Mesodermal cell (in vitro differentiated cells): ENCODE measurements at regions not wholly inside any gene's neighbourhood (a gene's known extent, or its start where the extent isn't known, plus 50 kb on each side); places are given as distances from the start of the nearest gene placed in this dataset.

Experiments used
- H3K27ac ChIP-seq: 2 replicates; pipeline ENCODE4 v1.7.0; 2013; ENCODE audit warnings: mild to moderate bottlenecking, low read depth, low read length, moderate library complexity; ENCODE audit not compliant: severe bottlenecking
- H3K36me3 ChIP-seq: 2 replicates; pipeline ENCODE4 v1.7.1; 2013; ENCODE audit warnings: mild to moderate bottlenecking, low read length, moderate library complexity; ENCODE audit not compliant: control insufficient read depth, insufficient read depth
- H3K4me1 ChIP-seq: one replicate; pipeline ENCODE4 v1.7.1; 2013; ENCODE audit warnings: mild to moderate bottlenecking, low read length; ENCODE audit not compliant: insufficient read depth, control insufficient read depth, poor library complexity, severe bottlenecking
- H3K4me3 ChIP-seq: 2 replicates; pipeline ENCODE4 v1.7.0; 2013; ENCODE audit warnings: low read length, control low read depth, mild to moderate bottlenecking; ENCODE audit not compliant: insufficient read depth, poor library complexity, severe bottlenecking; ENCODE audit errors: extremely low read depth
- H3K9me3 ChIP-seq: 2 replicates; pipeline ENCODE4 v1.7.1; 2013; ENCODE audit warnings: mild to moderate bottlenecking, low read length, moderate library complexity; ENCODE audit not compliant: control insufficient read depth
- WGBS, 2 experiments: methylation state at CpG; one replicate each; pipeline ENCODE4 v1.1.5; 2013; ENCODE audit warnings: missing lambda C conversion rate in 2 of 2; ENCODE audit not compliant: insufficient coverage in 2 of 2; 5-methylcytosine and 5-hydroxymethylcytosine counted together

DNA sequence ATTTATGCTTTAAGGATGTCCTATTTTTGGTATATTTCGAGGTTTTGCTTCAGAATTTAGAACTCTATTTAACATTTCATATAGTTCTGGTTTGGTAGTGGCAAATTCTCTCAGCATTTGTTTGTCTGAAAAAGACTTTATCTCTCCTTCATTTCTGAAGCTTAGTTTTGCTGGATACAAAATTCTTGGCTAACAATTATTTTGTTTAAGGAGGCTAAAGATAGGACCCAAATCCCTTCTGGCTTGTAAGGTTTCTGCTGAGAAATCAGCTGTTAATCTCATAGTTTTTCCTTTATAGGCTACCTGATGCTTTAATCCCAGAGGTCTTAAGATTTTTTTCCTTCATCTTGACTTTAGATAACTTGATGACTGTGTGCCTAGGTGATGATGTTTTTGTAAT lies 162.7 kb upstream of the B3GAT2 start:
- Histone ChIP-seq H3K36me3 (no peaks in the 10 kb centered on the region), H3K4me3 (no peak overlapping the region)
- no CpG with 5 or more reads among the region's 1 CpG for WGBS, 2 experiments

DNA sequence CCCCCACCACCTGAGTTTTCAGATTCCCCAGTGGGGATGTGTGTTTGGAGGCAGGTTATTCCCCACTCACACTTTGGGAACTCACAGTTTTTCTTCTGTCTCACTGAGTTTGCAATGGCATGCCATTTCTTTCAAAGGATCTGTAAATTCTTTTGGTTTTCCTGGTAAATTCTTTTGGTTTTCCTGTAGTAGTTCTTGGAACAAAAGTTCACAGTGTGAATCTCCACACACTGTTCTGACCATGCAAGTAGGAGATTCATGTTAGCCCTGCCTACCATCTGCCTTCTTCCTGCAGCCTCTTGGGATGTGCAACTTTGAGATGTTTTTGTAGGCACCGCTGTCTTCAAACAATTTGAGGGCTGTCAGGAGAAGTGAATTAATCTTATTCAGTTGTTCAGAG lies 165.6 kb upstream of the OGFRL1 start:
- Histone ChIP-seq H3K4me1 (no peaks in the 10 kb centered on the region), H3K9me3 (peaks cover 4% of the 10 kb centered on the region), H3K36me3 (no peaks in the 10 kb centered on the region), H3K27ac (no peak overlapping the region), H3K4me3 (no peak overlapping the region)
- WGBS, 2 experiments = 86 to 100% methylated on average over 1 of the region's 1 CpG

More for the DNA sequence above, 162.7 kb upstream of the B3GAT2 start:
- Histone ChIP-seq H3K4me1 (no peaks in the 10 kb centered on the region), H3K9me3 (peaks cover 4% of the 10 kb centered on the region), H3K27ac (no peak overlapping the region)

DNA sequence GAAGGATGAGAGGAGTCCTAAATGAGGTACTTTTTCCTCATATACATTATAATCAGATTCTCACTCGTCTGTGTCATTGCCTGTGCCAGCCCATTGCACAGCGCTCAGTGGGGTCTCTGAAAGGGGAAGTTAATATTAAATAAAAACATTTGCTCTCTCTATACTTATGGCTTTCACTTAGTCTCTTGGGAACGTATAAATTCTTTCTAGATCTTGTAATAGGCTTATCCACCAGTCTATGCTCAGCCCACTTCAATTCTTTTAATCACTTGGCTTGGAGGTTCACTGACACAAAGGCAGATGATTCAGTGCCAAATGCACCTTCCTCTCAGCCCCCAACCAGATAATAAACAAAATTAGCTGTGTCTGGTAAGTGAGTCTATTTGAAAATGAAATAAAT lies 164.3 kb upstream of the OGFRL1 start:
- no peaks in the 10 kb centered on the region for H3K36me3 ChIP-seq
- no peak overlapping the region for H3K4me3 ChIP-seq
- peaks cover 4% of the 10 kb centered on the region for H3K9me3 ChIP-seq
- WGBS, 2 experiments = 83 to 100% methylated on average over 1 of the region's 3 CpGs
- H3K27ac ChIP-seq = no peak overlapping the region
- no peaks in the 10 kb centered on the region for H3K4me1 ChIP-seq

DNA sequence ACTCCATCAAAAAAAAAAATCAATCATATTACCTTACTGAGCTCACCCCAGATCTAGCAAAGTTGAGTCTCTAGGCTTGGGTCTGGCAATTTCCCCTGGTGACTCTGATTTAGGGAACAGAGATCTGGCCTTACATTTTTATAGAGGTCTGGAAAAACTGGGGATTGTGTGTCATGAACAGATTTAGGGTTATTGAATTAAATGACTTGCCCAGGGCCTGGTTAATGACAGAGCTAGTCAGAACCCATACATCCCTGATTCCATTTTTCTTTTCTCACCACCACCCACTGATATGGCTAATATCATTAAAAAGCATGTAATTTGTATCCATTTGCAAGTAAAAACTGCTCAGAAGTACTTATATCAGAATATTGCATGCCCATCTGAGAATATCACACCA lies 163.4 kb upstream of the OGFRL1 start:
- no peaks in the 10 kb centered on the region for H3K36me3 ChIP-seq
- no peak overlapping the region for H3K4me3 ChIP-seq
- no peaks in the 10 kb centered on the region for H3K4me1 ChIP-seq
- H3K9me3 ChIP-seq = no peaks in the 10 kb centered on the region
- no peak overlapping the region for H3K27ac ChIP-seq

DNA sequence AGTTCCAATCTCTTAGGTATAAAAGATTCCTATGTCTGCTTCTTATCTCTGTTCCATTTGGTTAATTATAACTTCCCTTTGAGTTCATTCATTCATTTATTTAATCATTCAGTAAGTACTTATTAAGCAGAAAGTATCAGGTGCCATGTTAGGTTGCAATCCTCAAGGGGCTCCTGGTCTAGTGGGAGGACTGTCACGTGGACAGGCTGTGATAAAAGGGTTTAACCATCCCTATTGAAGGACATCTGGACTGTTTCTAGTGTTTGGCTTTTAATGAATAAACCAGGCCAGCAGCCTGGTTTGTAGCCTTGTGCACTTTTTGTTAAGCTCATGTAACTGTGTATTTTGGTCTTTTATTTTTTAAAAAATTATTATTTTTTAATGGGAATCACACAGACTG lies 162.1 kb upstream of the OGFRL1 start:
- Histone ChIP-seq H3K36me3 (no peaks in the 10 kb centered on the region), H3K4me3 (no peak overlapping the region), H3K4me1 (no peaks in the 10 kb centered on the region), H3K9me3 (no peaks in the 10 kb centered on the region), H3K27ac (no peak overlapping the region)
- 60 to 91% methylated on average over 1 of the region's 1 CpG for WGBS, 2 experiments

DNA sequence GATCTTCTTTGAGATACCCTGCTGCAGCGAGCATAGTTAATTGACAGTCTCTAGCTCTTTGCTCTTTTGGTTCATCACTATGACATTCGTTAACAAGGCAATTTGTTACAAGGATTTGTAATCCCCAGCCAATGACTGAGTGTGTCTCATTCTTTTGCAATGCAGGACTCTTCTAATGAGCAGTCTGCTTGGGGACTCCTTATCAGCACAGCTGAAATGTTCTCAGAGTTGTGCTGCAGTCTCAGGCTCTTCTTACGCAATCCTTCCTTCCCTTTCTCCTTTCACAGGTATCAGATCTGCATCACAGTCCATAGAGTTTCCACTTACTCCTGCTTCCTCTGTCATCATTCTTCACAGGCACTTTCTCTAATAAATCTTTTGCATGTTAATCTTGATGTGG lies 161.2 kb upstream of the OGFRL1 start:
- no peaks in the 10 kb centered on the region for H3K9me3 ChIP-seq
- no peaks in the 10 kb centered on the region for H3K36me3 ChIP-seq
- H3K27ac ChIP-seq = no peak overlapping the region
- no peaks in the 10 kb centered on the region for H3K4me1 ChIP-seq
- H3K4me3 ChIP-seq = no peak overlapping the region
- whole genome bisulfite sequencing, 2 experiments = 86 to 91% methylated on average over 3 of the region's 3 CpGs

DNA sequence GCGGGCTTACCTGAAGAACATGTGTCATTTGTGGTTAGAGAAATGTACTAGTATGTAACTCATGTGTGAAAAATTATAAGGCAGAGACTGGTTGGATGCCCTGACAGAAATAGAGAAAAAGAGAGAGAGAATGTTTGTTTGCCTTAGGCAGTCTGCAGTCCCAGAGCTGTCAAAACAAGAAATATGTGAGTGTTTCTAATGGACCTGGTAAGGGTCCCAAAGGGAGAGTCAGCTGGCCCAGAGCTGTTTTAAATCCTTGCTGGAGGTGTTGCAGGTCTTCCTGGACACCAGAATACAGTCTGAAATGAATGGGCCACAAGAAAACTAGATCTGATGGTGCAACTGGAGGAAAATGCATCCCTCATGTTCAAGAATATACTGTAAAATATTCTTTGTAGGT lies 158.3 kb upstream of the OGFRL1 start:
- 88 to 94% methylated on average over 1 of the region's 1 CpG for WGBS, 2 experiments

DNA sequence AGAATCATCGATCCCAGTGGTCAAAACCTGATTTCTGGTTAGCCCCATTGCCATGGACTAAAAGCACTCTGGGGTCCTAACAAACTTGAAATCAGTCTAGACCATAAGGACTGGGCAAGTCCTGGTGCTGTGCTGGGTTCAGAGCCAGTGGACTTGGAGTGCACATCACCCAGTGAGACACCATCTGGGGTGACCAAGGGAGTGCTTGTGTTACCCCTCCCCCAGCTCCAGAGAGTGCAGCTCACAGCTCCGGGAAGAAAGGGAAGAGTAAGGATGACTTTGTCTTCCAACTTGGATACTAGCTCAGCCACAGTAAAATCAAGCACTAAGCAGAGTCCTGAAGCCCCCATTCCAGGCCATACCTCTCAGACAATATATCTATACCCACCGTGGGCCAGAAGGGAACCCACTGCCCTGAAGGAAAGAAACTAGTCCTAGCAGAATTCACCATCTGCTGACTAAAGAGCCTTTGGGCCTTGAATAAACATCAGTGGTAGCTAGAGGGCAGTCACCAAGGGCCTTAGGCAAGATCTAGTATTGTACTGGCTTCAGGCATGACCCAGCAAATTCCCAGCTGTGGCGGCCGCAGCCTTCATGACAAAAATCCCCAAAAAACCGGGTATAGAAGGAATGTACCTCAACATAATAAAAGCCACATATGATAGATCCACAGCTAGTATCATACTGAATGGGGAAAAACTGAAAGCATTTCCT lies 153.5 kb upstream of the OGFRL1 start:
- Histone ChIP-seq H3K4me1 (peaks cover 9% of the 10 kb centered on the region), H3K4me3 (no peak overlapping the region), H3K27ac (no peak overlapping the region), H3K9me3 (no peaks in the 10 kb centered on the region), H3K36me3 (no peaks in the 10 kb centered on the region)
- WGBS, 2 experiments = 100% methylated on average over 1 to 2 of the region's 6 CpGs

More for the DNA sequence above, 158.3 kb upstream of the OGFRL1 start:
- H3K4me3 ChIP-seq = no peak overlapping the region
- no peaks in the 10 kb centered on the region for H3K9me3 ChIP-seq
- H3K4me1 ChIP-seq = no peaks in the 10 kb centered on the region
- no peak overlapping the region for H3K27ac ChIP-seq
- H3K36me3 ChIP-seq = no peaks in the 10 kb centered on the region

DNA sequence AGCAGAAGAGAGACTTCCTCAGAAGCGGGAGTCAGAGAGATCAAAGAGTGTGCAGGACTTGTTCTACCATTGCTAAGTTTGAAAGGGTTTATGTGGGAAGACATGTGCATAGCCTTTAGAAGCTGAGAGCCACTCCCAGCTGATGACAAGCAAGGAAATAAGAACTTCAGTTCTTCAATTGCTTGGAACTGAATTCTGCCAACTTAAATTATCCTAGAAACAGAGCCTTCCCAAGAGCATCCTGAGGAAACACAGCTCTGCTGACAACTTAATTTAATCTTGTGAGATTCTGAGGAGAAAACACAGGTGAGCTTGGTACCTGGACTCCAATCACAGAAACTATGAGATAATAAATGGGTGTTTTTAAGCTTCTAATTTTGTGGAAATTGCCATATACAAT lies 150.6 kb upstream of the OGFRL1 start:
- WGBS, 2 experiments = 83% methylated on average over 1 of the region's 1 CpG; no CpG with 5 or more reads in 1 of the 2 experiments
- Histone ChIP-seq H3K9me3 (peaks cover 6% of the 10 kb centered on the region), H3K4me1 (peaks cover 9% of the 10 kb centered on the region), H3K4me3 (no peak overlapping the region), H3K27ac (no peak overlapping the region), H3K36me3 (no peaks in the 10 kb centered on the region)

DNA sequence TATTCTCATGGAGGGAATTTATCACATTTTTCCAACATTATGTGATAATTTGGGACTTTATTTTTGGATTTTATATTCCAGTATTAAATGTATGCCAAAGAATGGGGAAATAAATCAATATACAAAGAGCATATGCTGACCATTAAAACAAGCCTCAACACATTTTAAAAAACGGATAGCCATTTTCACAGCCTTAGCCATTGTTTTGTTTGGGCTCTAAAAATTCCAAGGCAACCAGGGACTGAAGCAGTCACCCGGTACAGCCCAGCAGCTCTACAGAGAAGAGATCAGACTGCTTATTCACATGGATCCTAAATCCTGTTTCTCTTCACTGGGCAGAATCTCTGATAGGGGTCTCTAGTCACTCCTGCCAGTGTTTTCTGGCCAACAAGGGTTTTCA lies 150.2 kb upstream of the OGFRL1 start:
- peaks cover 9% of the 10 kb centered on the region for H3K4me1 ChIP-seq
- H3K36me3 ChIP-seq = no peaks in the 10 kb centered on the region
- H3K27ac ChIP-seq = no peak overlapping the region
- no peak overlapping the region for H3K4me3 ChIP-seq
- peaks cover 6% of the 10 kb centered on the region for H3K9me3 ChIP-seq
- WGBS, 2 experiments = 70 to 90% methylated on average over 2 of the region's 2 CpGs

DNA sequence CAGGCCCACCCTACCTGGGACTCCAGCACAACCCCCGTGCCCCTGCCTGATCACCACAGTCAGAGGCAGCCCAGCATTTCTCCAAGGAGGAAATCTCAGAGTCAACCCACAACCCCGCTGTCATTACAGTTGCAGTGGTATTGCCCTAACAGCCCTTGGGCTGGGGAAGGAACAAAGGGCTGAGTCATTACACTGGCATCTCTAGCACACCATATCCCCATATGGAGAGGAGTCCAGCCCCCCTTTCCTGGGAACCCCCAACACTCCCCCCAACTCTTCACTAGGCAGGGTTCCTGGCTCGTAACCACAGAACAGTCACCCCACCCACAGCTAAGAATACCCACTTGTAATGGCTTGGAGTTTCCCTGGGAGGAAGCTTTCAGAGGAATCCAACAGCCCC lies 149.4 kb upstream of the OGFRL1 start:
- Histone ChIP-seq H3K4me1 (peaks cover 9% of the 10 kb centered on the region), H3K36me3 (no peaks in the 10 kb centered on the region), H3K4me3 (no peak overlapping the region), H3K27ac (no peak overlapping the region), H3K9me3 (peaks cover 6% of the 10 kb centered on the region)
- WGBS, 2 experiments = 94 to 100% methylated on average over 1 to 2 of the region's 3 CpGs
